ENCODE measurements at regions not wholly inside any gene's neighbourhood (a gene's known extent, or its start where the extent isn't known, plus 50 kb on each side); places are given as distances from the start of the nearest gene placed in this dataset.

GRCh38 chr18:43665105-43665788 is 388.0 kb upstream of the SYT4 start:
- no peak for TF ChIP-seq CTCF (IDR thresholded peaks at IDR 0.05; ENCODE audit: insufficient read depth, low read length)
- no peak for TF ChIP-seq POLR2AphosphoS5 (IDR thresholded peaks at IDR 0.05; ENCODE audit: low read depth)
- no peak for TF ChIP-seq GABPA (IDR thresholded peaks at IDR 0.05; ENCODE audit: low read depth)

Data from HL-60 (cell line).